ENCODE measurements at regions not wholly inside any gene's neighbourhood (a gene's known extent, or its start where the extent isn't known, plus 50 kb on each side); places are given as distances from the start of the nearest gene placed in this dataset.

GRCh38 chr10:21092683-21093524, 195.8 kb upstream of the NEBL start:
- DNase-seq (ENCODE audit: low read depth in 2 of 2): no peak

DNA sequence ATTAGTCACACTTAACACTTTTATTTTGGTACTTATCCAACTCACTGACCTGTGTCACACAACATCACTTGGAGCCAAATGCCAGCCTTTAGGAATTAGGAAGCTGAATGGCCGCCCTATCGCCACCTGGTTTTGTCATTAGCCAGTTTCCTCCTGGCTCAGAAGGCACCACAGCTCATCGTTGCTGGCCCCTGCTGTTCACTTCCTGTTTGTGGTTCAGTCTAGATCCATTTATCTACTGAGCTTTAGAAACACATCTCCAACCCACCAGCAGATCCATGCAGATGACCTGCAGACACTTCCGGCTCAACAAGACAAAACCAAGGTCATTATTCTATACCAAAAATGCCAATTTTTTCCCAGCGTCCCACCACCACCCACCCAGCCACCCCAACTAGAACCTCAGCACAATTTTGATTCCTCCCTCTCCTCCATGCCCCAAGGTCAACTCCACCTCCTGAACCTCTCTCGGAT, 193.5 kb upstream of the NEBL start:
- DNase-seq (ENCODE audit: low read depth in 2 of 2): no peak

DNA sequence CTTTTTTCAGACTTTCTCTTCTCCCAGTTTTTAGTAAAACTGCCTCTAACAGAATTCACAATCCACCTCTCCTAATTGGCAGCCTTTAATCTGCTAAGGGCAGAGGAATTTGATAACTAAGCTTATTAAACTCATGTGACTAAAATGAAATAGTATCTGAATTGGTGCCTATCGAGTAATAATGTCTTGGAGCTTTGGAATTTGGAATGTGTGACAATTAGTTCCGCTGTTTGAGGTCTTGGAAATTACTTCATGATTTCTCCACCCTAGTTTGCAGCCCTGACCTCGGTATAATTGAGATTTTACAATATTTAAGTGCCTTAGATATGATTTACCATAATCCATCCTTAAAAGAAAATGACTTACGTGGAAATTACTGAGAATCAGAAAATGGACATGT, 190.4 kb upstream of the NEBL start:
- no peak for DNase-seq (ENCODE audit: low read depth in 2 of 2)

- DNase-seq (ENCODE audit: low read depth in 2 of 2): no peak
Observed at GRCh38 chr10:21084700-21085099, 187.6 kb upstream of the NEBL start.

- DNase-seq (ENCODE audit: low read depth in 2 of 2): no peak
Observed at GRCh38 chr10:21083861-21084260, 186.8 kb upstream of the NEBL start.

DNA sequence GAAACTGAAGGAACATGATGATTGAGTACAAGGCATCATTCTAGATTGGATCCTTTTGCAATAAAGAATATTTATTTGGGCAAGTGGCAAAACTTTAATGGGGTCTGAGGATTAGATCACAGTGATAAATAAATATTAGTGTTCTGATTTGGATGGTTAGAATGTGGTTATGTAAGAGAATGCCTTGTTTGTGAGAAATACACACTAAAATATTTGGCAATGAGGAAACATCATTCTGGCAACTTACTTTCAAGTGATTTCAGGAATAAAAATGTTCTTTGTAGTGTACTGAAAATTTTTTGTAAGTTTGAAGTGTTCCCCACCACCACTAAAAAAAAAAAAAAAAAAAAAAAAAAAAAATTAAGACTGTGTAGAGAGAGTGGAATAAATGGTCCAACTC, 185.1 kb upstream of the NEBL start:
- DNase-seq (ENCODE audit: low read depth in 2 of 2): no peak

DNA sequence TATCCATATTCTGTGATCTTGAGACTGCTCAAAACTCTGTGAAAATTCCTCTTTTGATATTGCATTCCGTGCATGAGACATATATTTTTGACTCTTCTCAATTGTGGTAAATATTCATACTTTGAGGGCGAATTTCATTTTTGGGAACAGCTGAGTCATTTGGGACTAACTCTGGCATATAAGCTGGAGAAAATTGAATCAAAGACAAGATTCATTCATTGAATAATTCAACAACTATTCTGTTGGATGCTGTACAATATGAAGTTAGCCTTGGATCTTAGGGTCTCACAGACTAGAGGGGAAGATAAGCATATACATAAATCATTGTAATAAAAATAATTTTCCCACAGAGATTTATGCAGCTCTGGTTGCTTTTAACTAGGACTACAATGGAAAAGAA, 183.2 kb upstream of the NEBL start:
- DNase-seq (ENCODE audit: low read depth in 2 of 2): no peak

- no peak for DNase-seq (ENCODE audit: low read depth in 2 of 2)
Observed at GRCh38 chr10:21079330-21079658, 182.2 kb upstream of the NEBL start.

- peak; percentile 15 to 26 for DNase-seq (ENCODE audit: low read depth in 2 of 2)
Observed at GRCh38 chr10:21078410-21079329, 181.6 kb upstream of the NEBL start.

DNA sequence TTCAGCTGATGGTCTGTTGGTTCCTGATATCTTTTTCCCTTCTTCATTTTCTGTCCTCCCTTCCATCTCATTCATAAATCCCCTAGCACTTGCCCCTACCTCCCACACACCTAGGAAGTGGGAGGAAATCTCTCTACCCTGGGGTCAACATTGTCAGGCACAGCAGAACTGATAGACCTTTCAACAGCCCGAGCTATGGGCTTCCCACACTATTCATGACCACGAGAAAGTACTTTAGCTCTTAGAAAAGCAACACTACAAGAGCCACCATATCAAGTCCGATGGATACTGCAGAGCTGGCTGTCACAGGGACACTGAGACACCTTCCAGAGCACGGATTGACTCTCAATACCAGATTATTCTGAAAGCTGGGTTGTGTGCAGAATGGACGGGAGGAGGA, 180.6 kb upstream of the NEBL start:
- DNase-seq (ENCODE audit: low read depth in 2 of 2): no peak

- DNase-seq (ENCODE audit: low read depth in 2 of 2): no peak
Observed at GRCh38 chr10:21076381-21076780, 179.3 kb upstream of the NEBL start.

- no peak for DNase-seq (ENCODE audit: low read depth in 2 of 2)
Observed at GRCh38 chr10:21075880-21076279, 178.8 kb upstream of the NEBL start.

GRCh38 chr10:21071001-21071673, 174.0 kb upstream of the NEBL start:
- no peak for DNase-seq (ENCODE audit: low read depth in 2 of 2)

DNA sequence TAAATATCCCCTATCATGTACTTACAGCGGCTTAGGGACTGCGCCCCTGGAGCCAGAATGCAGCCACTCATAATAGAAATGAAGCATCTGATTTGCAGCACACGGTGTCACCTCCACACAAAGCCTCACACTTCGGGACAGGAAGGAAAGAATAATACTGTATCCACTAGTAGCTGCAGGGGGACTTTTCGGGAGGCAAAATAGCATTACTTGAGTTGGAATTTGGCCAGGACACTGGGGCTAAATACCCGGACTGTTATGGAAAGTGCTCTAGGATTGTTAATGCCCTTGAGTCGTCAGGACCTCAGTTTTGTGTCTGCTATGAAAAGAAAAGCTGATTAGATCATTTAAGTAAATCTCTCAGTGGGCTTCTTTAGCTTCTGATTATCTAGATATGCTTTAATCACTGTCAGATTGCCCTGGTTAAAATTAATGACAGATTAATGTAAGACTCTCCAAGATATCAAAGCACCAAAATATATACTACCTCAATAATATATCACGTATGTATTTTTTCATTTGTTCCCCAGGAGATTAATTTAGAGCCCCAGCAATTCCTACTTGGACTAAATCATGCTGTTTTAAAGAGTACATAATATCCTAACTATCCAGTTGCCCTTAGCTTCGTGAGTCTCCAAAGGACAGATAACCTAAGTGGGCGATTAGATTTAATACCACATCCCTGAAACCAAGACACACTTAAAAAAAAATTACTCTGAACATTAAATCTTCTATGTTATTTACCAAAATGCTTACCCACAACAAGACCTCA, 173.0 kb upstream of the NEBL start:
- no peak for DNase-seq (ENCODE audit: low read depth in 2 of 2)

- no peak for DNase-seq (ENCODE audit: low read depth in 2 of 2)
Observed at GRCh38 chr10:21069278-21069677, 172.2 kb upstream of the NEBL start.

GRCh38 chr10:21068026-21068656, 171.0 kb upstream of the NEBL start:
- DNase-seq (ENCODE audit: low read depth in 2 of 2): no peak

- DNase-seq (ENCODE audit: low read depth in 2 of 2): no peak
Observed at GRCh38 chr10:21065621-21066248, 168.6 kb upstream of the NEBL start.

- DNase-seq (ENCODE audit: low read depth in 2 of 2): no peak
Observed at GRCh38 chr10:21061982-21062381, 164.9 kb upstream of the NEBL start.

DNA sequence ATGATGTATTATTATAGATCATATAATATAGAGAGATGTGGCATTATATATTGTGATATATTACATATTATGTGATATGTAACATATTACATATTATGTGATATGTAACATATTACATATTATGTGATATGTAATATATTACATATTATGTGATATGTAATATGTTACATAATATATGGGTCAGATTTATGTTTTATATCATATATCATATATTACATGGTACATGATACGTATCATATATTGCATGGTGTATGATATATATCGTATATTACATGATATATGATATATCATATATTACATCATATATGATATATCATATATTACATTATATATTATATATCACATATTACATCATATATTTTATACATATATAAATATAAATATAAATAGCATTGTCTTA, 164.1 kb upstream of the NEBL start:
- no peak for DNase-seq (ENCODE audit: low read depth in 2 of 2)

- DNase-seq (ENCODE audit: low read depth in 2 of 2): no peak
Observed at GRCh38 chr10:21060626-21061025, 163.5 kb upstream of the NEBL start.

DNA sequence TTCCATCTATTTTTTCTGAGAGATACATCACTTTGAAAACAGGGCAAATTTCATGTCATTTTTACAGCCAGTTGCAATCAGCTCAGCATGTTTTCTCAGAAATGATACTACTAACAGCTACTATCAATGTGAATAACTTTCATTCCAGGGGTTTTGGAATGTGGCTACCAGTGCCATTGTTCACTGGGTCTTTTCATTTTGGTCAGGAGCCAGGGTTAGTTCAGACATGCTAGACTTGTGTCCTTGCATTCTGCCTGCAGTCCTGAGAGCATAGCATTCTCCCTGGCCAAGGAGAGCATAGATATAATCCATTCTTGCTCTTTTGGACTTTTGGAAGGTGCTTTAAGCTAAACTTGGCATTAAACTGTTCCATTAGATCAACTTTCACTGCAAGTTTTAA, 160.9 kb upstream of the NEBL start:
- DNase-seq (ENCODE audit: low read depth in 2 of 2): no peak

All from stimulated activated CD8-positive, alpha-beta memory T cell treated with anti-CD3 and anti-CD28 coated beads, Interleukin-2, amount 100 ng/mL, for 48 hours (primary cell).